HG02884 (cell line): ENCODE measurements at regions not wholly inside any gene's neighbourhood (a gene's known extent, or its start where the extent isn't known, plus 50 kb on each side); places are given as distances from the start of the nearest gene placed in this dataset.

Experiments used
- ATAC-seq: cut with Tn5 transposase; IDR thresholded peaks from one replicate; pipeline ENCODE4 v1.9.1; 2021; ENCODE audit warnings: mild to moderate bottlenecking, moderate library complexity; ENCODE audit not compliant: unreplicated experiment

DNA sequence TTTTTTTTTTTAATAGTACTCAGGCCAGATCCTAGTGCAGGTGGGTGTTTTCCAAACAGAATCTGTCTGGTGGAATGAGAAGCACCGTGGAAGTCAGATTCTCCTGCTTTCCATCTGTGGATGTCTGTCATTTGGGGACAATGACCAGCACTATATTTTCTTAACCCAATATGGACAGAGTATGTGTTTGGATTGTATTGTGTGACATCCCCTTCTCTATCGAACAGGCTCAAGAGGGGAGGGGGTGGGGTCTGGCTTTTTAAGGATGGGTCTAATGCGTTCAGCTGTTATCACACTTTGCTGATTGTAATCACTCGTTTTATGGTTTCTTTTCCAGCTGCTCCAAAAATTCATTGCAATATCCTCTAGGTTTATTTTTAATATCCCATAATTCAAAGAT, 197.5 kb upstream of the CEP162 start:
- ATAC-seq: no peak

DNA sequence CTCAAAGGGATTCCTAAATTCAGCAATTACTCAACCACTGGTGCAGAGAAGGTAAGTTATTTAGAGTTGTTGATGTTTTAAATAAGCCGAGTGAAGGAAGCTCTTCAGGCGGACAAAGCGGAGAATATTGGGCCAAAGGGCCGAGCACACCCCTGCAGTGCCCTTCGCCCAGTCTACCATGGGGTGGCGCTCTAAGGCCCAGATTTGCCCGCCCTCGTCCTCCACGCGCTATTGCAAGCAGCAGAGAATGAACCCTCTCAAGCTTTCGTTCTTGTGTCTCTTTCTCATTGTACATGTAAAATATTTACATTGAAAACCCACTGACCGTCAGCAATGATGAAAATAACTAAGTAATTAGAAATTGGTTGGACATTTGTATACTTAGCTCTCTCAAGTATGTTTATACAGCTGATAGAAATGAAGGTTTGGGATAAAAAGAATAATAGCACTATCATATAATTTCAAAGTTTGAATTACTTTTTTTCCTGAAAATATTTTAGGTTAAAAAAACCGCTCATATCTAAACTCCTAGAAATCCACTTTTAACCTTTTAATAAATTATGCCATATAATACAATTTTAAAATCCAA, 195.0 kb upstream of the CEP162 start:
- peak; percentile 56 for ATAC-seq

DNA sequence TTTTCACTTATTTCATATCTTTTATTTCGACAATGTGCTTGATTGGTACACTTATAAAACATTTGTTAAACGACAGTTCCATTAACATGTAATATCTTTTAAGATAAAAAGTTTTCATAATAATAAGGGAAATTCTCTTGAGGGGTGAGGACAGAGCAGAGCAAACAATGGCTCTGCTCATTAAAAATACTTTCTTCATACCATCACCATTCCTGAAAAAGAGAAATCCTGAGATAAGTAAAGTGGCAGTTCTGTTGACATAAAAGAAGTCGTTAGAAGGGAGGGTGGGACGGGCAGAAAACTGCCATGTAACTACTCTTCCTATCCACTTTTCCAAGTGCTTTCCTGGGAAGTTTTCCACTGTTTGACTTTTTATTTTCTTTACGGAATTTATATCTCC, 193.6 kb upstream of the CEP162 start:
- no peak for ATAC-seq

DNA sequence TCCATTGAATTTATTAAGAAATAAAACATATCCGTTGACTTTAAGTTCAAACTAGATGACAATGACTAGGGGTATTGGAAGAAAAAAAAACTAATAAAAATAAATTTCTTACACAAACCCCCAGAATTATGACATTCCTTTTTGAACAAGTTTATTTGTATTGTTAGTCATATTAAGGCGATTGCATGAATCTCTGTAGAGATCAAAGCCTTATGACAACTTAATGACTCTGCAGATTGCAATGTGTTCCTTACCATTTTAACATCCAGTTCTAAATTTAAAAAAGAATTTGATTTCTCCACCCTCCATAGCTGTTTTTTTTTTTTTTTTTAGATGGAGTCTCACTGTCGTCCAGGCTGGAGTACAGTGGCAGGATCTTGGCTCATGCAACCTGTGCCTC, 189.8 kb upstream of the CEP162 start:
- ATAC-seq: no peak

DNA sequence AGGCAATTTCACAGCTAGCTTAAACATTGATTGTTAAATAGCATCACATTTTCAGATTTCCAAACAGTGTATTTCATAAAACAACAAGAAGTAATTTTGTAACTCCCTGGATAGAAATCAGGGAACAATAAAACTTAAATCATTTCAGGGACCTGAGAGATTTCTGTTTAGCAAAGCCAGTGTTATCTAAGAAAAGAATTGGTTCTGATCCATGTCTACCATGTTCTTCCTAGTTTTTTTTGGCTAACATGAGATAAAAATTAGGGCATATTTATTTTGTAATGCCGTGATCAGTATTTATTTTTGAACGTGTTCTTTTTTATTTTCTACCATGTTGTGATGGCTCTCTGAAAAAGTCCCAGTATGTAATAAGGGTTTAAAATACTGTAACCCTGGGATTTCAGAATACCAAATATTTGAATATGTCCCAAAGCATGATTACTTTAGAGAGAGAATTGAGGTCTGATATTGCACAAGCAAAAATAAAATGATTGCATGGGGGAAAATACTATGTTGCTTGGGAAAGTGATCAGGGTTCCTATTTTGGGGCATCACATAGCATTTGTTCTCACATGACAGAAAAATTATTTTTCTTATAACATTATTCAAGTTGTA, 188.7 kb upstream of the CEP162 start:
- no peak for ATAC-seq

DNA sequence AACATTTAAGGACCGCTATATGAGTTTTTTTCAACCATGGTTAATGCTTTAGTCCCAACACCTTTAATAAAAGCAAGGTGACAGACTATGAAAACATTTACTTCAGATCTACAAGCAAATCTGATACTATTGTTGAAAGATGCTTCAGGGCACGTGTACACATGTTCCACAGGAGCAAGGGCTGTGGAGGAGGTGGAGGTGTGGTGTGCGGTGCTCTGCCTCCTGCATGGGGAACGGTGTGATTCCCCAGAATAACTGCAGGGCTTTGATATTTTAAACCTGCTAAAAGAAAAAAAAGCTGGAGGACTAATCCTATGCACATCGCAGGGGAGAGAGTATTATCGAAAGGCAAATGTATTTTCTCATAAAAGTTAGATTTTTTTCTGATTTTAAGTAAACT, 188.1 kb upstream of the CEP162 start:
- no peak for ATAC-seq

DNA sequence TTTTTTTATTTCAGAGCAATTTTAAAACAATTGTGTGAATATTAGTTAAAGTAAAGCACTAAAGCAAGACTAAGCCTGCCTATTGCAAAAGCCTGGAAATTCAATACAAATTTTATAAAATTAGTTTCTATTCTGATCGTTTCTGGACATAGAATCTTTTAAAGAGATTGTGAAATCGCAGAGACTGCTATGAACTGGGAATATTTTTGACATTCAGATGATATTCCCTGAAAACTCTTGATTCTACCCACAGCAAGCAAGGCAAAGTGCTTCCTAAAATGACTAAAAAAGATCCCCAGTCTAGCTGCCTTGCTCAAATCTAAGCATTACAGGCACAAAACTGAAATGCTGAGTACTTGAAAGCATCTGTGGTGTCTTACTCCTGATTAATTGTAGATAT, 187.6 kb upstream of the CEP162 start:
- no peak for ATAC-seq

DNA sequence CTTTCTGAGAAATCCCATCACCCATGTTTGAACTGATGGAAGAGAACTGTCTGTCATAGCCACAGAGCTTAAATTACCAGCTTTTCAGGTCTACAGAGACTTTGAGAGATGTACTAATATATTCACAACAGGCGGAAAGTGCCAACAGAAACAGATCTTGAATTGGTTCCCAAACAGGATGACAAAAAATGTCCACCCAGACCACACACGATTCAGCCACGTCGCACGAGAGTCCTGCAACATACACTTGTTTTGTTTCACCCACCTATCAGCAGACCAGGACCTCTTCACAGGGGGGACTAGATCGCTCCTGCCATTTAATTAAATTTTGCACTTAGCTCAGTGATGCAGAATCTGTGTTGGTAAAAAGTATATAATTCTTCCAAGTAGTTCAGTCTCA, 187.1 kb upstream of the CEP162 start:
- ATAC-seq: no peak

DNA sequence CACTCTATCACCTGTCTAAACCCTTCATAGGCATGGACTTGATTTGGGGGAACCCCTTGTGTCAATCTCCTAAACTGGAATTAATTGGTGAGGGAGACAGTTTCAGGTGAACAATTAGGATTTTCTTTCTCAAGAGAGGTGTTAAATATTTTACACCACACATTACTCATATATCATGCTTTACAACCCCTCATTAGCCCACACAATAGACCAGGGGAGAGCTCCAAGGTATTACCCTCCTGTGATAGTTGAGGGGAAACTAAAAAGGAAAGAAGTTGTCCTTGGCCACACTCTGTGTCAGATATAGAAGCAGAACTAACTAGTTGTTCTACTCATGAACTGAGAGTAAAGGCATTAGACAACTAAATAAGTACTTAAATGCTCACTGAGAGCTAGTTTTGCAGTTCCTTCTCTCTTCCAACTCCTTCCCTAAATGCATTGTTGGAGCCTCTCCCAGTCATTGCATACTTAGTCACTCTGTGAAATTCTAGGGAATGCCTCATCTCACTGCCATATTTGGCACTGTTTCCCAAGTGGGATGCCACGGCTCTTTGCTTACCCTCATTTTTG, 183.7 kb upstream of the CEP162 start:
- no peak for ATAC-seq

DNA sequence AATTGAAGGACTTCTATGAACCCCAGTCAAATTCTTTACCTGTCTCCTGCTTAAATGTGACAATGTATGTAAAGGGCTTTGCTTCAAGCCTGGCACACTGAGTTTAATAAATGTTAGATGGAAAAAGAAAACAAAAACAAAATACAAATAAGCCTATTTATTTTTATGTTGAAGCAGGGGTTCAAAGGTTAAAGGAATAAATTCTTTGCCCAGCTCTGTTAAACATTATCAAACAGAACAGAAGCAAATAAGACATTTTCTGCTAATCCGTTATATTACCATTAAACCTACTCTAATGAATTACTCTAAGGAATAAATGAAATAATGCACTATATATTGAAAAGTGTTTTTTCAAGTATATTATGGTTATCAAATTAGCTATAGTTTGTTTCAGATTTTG, 182.5 kb upstream of the CEP162 start:
- no peak for ATAC-seq

DNA sequence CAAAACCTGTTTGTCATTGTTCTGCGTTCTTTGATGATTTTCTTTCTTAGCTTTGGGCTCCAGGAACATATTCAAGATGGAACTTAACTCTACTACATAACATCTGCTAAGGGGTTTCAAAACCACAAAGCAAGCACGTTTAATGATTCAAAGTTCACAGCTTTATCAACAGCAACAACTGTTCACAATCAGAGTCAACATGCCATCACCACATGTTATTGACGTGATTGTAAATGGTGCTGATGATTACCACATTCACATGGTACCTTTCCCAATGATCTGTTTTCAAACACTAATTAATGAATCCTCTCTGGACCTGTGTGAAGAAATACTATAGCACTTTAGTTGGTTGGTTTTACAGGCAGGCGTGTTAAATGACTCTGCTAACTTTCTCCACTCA, 180.6 kb upstream of the CEP162 start:
- ATAC-seq: no peak

DNA sequence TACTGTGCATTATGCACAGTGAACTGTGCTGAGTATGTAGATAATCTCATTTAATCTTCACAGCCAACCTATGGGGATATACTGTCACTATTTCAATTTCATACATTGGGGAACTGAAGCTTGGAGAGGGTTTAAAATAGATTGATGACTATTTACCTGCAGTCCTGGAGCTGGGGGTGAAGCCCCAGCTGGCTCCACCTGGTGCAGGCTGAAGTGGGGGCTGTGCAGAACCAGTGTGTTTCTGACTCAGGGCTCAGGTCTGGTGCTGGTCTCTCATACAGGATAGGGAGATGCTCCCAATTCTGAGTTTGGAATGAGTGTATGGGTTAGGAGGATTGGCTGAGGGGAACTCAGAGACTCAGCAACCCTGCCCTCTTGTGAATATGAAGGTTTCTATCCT, 176.1 kb upstream of the CEP162 start:
- ATAC-seq: no peak

DNA sequence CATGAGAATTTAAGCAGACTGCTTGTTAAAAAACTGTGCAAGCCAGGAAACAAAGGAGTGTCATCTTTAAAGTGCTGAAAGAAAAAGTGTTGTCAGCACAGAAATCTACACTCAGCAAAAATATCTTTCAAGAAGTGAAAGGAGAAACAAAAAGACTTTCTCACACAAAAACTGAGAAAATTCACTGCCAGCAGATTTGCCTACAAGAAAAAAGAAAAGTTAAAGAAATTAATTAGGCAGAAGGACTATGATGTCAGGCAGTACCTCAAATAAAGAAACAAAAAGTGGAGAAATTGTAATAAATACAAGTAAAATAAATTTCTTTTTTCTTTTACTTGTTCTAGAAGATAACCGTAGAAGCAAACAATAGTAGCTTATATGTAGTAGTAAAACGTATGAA, 171.6 kb upstream of the CEP162 start:
- ATAC-seq: no peak

DNA sequence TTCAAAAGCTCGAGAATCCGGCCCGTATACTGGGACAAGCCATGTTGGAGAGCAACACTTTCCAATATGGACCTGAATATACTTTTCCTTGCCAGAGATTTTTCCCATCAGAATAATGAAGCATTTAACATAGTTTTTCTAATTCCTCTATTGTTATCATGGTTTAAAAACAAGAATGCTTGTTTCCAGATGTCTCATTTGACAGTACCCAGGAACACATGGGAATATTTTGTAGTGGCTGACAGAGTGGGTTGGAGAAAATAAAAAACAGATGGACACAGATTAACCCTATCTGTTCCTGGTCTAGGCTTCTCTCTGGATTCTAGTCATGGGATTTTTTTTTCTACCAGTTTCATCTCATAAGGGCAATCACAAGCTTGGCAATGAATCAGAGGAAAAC, 164.8 kb upstream of the CEP162 start:
- ATAC-seq: no peak

DNA sequence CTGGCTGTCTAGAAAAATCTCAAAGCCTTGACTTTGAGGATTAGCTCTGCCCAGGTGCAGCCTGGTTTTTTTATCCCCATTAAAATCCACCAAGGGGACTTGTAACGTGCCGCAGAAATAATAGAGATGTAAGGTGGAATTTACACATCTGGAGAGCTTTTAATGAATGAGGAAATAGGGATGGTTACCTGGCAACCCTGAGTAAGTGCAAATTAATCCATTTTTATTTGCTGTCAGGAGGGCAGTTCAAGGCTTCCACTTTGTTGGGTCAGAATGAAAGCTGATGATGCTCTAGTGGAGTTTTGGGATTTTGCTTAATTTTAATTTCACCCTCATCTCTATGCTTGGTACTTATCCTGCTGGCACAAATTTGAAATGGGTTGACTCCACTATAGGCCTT, 163.4 kb upstream of the CEP162 start:
- ATAC-seq: no peak

DNA sequence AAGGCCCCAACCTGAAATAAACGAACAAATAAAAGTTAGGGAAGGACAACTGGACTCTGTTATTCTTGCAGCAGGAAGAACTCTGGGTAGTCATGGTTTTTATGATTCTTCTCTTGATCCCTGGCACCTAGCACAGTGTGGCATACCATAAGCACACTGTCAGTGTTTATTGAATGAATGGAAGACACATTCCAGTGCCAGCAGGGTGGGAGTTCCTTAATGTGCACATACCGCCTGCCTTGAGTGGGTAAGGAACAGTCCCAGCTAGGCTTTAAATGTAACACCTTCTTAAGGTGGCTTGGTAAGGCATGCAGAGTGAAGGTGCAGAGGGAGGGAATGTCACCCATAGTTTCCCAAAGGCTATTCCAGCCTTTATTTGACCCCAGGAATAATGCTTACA, 162.9 kb upstream of the CEP162 start:
- ATAC-seq: no peak

DNA sequence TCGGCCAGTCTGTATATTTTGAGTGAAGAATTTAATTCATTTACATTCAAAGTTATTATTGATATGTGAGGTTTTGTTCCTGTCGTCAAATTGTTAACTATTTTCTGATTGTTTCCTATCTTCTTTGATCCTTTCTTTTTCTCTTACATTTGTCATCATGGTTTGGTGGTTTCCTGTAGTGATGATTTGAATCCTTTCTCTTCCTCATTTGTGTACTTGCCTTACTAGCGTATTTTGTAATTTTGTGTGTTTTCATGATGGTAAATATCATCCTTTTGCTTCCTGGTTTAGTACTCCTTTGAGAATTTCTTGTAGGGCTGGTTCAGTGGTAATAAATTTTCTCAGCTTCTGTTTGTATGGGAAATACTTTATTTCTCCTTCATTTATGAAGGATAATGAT, 151.7 kb upstream of the CEP162 start:
- no peak for ATAC-seq

DNA sequence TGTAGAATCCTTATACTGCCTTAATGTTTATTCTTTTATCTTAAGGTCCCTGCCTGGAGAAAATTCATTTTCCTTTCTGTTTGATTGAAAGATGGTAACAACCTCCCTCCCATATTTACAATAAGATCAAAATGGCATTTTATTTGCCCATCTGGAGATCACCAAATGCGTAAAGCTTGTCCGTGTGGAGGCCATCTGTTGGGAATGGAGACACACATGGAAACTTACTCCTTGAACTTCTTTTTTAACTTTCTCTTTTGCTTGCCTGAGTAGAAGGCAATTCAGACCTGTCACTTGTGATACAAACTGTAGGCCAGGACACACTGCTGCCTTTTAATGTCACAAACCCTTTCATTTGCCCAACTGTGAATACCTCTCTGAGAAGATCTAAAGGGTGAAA, 144.8 kb upstream of the CEP162 start:
- ATAC-seq: no peak

DNA sequence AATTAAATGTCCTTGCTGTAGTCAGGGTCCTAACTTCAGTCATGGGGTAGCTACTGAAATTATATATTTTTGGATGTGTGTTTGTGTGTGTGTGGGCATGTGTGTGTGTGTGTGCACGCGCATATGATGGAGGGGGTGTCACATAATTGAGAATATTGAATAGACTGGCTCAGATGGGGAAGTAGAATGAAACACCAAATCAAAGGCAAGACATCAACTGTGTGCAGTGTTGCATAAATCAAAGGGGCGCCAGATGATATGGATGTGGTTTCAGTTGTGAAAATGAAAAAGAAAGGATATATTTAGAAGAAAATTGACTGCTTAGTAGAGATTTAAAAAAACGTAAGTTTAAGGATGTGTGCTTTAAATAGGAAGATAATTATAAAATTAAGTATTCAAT, 144.2 kb upstream of the CEP162 start:
- no peak for ATAC-seq

DNA sequence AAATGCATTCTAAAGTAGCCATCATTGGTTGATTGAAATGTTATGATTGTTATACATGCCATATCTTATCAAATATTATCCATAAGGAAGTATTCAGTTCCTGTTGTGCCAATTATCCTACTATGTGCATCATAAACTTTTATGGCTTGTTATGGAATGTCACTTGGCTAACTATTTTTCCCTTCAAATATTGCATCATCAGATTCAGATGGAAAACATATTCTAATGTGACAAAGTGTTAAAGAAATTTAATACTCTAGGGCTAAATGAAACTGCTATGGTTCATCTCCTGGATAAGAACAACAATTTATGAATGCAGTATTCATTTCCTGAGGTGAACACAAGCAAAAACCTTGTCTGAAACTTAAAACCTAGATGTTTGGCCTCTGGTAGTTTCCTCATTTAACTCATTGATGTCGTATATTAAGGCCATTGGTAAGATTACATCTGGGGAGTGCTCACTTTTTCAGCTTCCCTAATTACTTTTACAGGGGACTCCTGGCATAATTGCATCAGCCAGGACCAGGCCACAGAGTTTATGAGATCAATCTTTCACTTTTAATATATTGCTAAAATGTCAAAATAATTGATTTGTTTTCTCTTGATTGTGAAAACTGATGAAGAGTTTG, 134.9 kb upstream of the CEP162 start:
- ATAC-seq: no peak

DNA sequence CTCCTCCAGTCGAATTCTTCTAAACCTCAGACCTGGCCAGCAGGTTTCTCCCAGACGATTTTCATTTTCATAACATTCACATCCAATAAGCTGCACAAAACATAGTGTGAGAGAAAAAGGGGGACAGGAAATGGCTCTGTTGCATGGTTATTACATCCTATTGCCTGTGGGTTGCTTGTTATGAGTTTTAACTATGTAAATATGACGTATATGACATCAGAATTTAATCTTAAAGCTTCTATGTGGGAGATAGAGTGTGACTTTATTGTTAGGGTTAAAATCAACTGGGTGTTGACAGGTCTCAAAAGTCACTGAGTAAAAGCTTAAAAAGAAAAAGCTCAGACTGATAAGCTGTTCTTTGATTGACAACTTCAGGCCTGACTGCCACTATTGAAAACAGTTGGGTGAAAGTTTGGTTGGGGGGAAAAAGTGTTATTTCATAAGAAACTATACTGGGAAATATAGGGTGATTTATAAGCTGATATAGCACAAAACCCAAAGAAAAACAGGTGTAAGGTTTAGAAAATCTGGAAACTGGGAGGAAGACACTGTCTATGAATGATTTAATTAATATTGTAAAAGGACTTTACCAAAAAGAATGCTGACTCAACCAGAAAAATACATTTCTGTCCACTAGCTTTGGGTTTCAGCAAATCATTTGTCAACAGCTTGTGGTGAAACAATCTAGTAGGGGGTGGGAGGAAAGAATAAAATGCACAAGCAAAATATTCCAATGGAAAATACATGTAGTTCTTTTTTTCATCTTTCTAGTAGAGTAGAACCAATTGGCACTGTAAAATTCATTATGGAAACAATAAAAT, 134.1 kb upstream of the CEP162 start:
- ATAC-seq: no peak

DNA sequence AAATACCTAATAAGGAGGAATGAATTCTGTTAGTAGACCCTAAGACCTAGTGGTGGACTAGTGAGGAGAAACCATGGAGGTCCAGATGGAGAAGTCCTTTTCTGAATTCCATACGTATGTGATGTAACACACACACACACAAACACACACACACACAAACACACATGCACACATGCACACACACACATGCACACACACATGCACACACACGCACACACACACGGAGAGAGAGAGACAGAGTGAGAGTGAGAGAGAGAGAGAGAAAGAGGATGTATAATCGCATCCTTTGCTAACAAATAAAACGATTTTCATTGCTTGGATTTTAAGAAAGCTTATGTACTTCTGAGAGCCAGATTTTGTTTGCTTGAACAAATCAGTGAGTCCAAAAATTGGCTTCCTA, 132.6 kb upstream of the CEP162 start:
- ATAC-seq: no peak
